Suprapubic skin (tissue), 4 donors: ENCODE measurements at regions not wholly inside any gene's neighbourhood (a gene's known extent, or its start where the extent isn't known, plus 50 kb on each side); places are given as distances from the start of the nearest gene placed in this dataset.

Source experiments
- DNase-seq, 2 donors: peaks; one replicate each; pipeline ENCODE4 v3.0.0-alpha.2; 2019; ENCODE audit warnings: low spot score in 2 of 2
- H3K27ac ChIP-seq: fragments of 200-600 bp; sonication (generic); one replicate; pipeline ENCODE4 v1.5.1; 2019
- H3K27me3 ChIP-seq: fragments of 200-600 bp; sonication (generic); one replicate; pipeline ENCODE4 v1.5.1; 2019
- H3K36me3 ChIP-seq: fragments of 200-600 bp; sonication (generic); one replicate; pipeline ENCODE4 v1.5.1; 2019
- H3K4me1 ChIP-seq: fragments of 200-600 bp; sonication (generic); one replicate; pipeline ENCODE4 v1.5.1; 2019
- H3K4me3 ChIP-seq: fragments of 200-600 bp; sonication (generic); one replicate; pipeline ENCODE4 v1.5.1; 2019; ENCODE audit warnings: mild to moderate bottlenecking
- H3K9me3 ChIP-seq: fragments of 200-600 bp; sonication (generic); one replicate; pipeline ENCODE4 v1.5.1; 2019
- EP300 ChIP-seq: sonication (generic); formaldehyde crosslinking; IDR thresholded peaks from one replicate; pipeline ENCODE4 v1.6.1; 2017; ENCODE audit warnings: antibody characterized with exemption
- POLR2A ChIP-seq, 2 donors: fragments of 450-650 bp; IDR thresholded peaks; one replicate each; pipeline ENCODE4 v1.6.1; 2017; ENCODE audit warnings: antibody characterized with exemption in 2 of 2, mild to moderate bottlenecking in 2 of 2, moderate library complexity in 2 of 2
- POLR2AphosphoS5 ChIP-seq, 3 donors: sonication (generic); formaldehyde crosslinking; IDR thresholded peaks; one replicate each; pipeline ENCODE4 v1.6.1; 2017; ENCODE audit warnings: antibody characterized with exemption in 3 of 3
- WGBS: methylation state at CpG from one replicate; pipeline ENCODE4 v1.1.5; 2018; 5-methylcytosine and 5-hydroxymethylcytosine counted together
- TF ChIP-seq, protein P1 (sequence below), 2 donors: fragments of 200-600 bp in 1 of 2; fragments of 450-650 bp in 1 of 2; sonication (generic) in 1 of 2; IDR thresholded peaks; one replicate each; pipeline ENCODE4 v1.5.1; 2016 to 2019; ENCODE audit warnings: antibody characterized with exemption in 2 of 2, mild to moderate bottlenecking in 1 of 2, moderate library complexity in 1 of 2

DNA sequence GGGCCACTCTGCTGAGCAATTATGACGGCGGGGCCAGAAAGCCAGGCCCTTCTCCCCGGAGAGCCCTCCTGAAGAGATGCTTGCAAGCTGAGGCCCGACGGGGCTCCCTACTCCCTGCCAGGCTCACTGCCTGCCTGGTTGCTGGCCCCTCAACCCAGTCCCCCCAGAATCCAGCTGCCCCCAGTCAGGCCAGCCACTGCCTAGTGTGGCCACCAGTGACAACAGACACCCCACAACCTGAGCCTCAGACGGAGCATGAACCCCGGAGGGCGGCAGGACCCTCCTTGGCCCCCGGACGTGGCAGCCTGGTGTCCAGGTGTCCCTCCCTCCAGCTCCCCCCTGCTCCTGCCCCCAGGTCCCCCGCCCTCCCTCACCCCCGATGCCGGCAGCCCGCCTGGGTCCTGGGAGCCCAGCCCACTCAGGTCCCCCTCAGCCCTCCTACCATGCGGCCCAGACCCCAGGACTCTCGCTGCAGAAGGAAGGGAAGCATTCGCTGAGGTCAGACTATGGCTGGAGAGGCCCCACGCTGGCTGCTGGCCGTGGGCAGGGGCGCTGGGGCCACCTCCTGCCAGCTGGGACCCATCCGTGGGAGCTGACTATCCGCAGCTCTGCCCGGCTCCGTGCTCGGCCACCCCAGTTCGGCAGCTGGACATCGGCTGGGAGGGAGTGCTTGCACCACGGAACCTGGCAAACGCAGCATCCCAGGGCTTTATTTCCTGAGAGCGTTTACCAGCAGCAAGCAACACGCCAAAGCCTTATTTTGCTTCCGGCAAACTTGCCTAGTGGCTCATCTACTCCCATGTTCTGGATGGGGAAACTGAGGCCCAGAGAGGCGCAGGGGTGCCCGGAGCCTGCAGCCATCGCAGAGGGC is 89.8 kb downstream of the UNCX start:
- TF ChIP-seq, protein P1, sequence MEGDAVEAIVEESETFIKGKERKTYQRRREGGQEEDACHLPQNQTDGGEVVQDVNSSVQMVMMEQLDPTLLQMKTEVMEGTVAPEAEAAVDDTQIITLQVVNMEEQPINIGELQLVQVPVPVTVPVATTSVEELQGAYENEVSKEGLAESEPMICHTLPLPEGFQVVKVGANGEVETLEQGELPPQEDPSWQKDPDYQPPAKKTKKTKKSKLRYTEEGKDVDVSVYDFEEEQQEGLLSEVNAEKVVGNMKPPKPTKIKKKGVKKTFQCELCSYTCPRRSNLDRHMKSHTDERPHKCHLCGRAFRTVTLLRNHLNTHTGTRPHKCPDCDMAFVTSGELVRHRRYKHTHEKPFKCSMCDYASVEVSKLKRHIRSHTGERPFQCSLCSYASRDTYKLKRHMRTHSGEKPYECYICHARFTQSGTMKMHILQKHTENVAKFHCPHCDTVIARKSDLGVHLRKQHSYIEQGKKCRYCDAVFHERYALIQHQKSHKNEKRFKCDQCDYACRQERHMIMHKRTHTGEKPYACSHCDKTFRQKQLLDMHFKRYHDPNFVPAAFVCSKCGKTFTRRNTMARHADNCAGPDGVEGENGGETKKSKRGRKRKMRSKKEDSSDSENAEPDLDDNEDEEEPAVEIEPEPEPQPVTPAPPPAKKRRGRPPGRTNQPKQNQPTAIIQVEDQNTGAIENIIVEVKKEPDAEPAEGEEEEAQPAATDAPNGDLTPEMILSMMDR (IDR thresholded peaks at IDR 0.05) = no peak
- no peak for TF ChIP-seq POLR2AphosphoS5 (IDR thresholded peaks at IDR 0.05)
- no peak for TF ChIP-seq POLR2A (IDR thresholded peaks at IDR 0.05)
- TF ChIP-seq EP300 = no peak
- no peak overlapping the region for H3K4me3 ChIP-seq
- DNase-seq = no peak
- H3K36me3 ChIP-seq = no peaks in the 10 kb centered on the region
- no peaks in the 10 kb centered on the region for H3K9me3 ChIP-seq
- no peak overlapping the region for H3K27ac ChIP-seq
- H3K4me1 ChIP-seq = no peaks in the 10 kb centered on the region
- 95% methylated on average over 8 of the region's 35 CpGs for WGBS
- peaks cover 78% of the 10 kb centered on the region for H3K27me3 ChIP-seq

- no peaks in the 10 kb centered on the region for H3K9me3 ChIP-seq
- no peaks in the 10 kb centered on the region for H3K36me3 ChIP-seq
- 20% methylated on average over 3 of the region's 63 CpGs for WGBS
- DNase-seq = no peak
- H3K4me1 ChIP-seq = no peaks in the 10 kb centered on the region
- H3K27ac ChIP-seq = no peak overlapping the region
- TF ChIP-seq POLR2A (IDR thresholded peaks at IDR 0.05) (no peak), EP300 (no peak), POLR2AphosphoS5 (IDR thresholded peaks at IDR 0.05) (no peak)
- TF ChIP-seq, protein P1 (IDR thresholded peaks at IDR 0.05) = no peak
- no peak overlapping the region for H3K4me3 ChIP-seq
- H3K27me3 ChIP-seq = peaks cover 73% of the 10 kb centered on the region
Measured at GRCh38 chr7:1323178-1324027, 90.7 kb downstream of the UNCX start.

DNA sequence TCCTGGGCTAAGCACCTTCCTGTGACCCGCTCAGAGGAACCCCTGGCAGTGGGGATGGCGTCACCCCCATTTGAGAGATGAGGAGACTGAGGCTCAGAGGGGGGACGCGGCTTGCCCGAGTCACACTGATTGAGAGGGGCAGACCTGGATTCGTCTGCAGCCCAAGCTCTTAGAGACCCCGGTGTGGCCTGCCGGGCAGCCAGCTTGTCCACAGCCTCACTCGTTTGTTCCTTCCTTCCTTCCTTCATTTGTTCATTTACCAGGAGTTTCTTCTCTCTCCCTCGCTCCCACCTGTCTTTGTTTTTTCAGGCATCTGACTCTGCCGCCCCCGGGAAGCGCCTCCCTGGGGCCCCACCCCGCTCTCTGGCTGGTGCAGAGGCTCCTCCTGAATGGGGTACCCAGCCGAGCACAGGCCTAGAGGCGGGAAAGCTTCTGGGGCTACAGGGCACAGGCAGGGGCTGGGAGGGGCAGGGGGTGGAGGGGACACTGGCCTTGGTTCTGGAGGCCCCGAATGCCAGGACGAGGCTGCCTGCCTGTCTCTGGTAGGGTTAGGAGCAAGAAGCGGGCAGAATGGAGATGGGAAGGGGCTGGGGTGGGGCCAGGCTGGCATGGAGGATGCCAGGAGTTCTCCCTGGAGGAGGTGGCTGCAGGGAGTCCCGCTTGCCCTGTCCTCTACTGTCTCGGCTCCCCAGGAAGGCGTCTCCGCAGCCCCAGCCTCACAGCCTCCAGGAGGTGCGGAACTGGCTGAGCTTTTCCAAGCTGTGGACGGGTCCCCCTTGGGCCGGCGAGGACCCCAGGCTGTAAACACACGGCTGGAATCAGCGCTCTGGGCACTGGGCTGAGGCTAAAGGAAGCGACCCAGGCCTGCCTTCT is 91.6 kb downstream of the UNCX start:
- Histone ChIP-seq H3K36me3 (no peaks in the 10 kb centered on the region), H3K4me3 (no peak overlapping the region), H3K27ac (no peak overlapping the region), H3K27me3 (peaks cover 70% of the 10 kb centered on the region), H3K4me1 (no peaks in the 10 kb centered on the region), H3K9me3 (no peaks in the 10 kb centered on the region)
- TF ChIP-seq POLR2AphosphoS5 (IDR thresholded peaks at IDR 0.05) (no peak), POLR2A (IDR thresholded peaks at IDR 0.05) (no peak), EP300 (no peak)
- TF ChIP-seq, protein P1 (IDR thresholded peaks at IDR 0.05) = no peak
- WGBS = 78% methylated on average over 28 of the region's 30 CpGs
- no peak for DNase-seq

GRCh38 chr7:1325246-1325645 is 92.6 kb downstream of the UNCX start:
- WGBS = 73% methylated on average over 8 of the region's 17 CpGs
- TF ChIP-seq, protein P1 (IDR thresholded peaks at IDR 0.05) = no peak
- TF ChIP-seq POLR2A (IDR thresholded peaks at IDR 0.05) = no peak
- no peak for TF ChIP-seq POLR2AphosphoS5 (IDR thresholded peaks at IDR 0.05)
- TF ChIP-seq EP300 = no peak

More at GRCh38 chr7:1325246-1325645, 92.6 kb downstream of the UNCX start:
- Histone ChIP-seq H3K36me3 (no peaks in the 10 kb centered on the region), H3K4me1 (no peaks in the 10 kb centered on the region), H3K4me3 (no peak overlapping the region), H3K27me3 (peaks cover 80% of the 10 kb centered on the region), H3K27ac (no peak overlapping the region), H3K9me3 (no peaks in the 10 kb centered on the region)
- no peak for DNase-seq
